ENCODE measurements at regions not wholly inside any gene's neighbourhood (a gene's known extent, or its start where the extent isn't known, plus 50 kb on each side); places are given as distances from the start of the nearest gene placed in this dataset.

DNA sequence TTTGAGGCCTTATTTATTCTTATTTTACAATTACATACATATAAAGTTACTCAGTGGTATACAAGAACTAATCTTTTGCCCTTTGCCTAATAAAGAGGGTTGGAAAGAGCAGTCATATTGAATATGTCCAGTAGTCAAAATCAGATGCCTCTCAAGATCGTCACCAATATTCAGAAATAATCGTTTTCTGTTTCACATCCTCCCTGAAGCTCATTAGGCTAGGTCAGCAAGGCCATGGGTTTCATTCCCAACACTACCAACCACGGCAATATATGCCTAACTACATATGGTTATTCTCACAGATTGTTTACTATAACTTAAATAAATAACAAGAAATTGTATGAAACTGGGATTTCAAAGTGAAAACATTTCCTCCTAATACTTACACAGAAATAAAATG is 167.2 kb upstream of the MANEA start:
- no peak for TF ChIP-seq POLR2AphosphoS5 (IDR thresholded peaks at IDR 0.05; ENCODE audit: low read depth)
- TF ChIP-seq, protein P1, sequence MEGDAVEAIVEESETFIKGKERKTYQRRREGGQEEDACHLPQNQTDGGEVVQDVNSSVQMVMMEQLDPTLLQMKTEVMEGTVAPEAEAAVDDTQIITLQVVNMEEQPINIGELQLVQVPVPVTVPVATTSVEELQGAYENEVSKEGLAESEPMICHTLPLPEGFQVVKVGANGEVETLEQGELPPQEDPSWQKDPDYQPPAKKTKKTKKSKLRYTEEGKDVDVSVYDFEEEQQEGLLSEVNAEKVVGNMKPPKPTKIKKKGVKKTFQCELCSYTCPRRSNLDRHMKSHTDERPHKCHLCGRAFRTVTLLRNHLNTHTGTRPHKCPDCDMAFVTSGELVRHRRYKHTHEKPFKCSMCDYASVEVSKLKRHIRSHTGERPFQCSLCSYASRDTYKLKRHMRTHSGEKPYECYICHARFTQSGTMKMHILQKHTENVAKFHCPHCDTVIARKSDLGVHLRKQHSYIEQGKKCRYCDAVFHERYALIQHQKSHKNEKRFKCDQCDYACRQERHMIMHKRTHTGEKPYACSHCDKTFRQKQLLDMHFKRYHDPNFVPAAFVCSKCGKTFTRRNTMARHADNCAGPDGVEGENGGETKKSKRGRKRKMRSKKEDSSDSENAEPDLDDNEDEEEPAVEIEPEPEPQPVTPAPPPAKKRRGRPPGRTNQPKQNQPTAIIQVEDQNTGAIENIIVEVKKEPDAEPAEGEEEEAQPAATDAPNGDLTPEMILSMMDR (conservative IDR thresholded peaks at IDR 0.05; ENCODE audit: low read depth in 2 of 2) = no peak
- TF ChIP-seq EZH2 (IDR thresholded peaks at IDR 0.05; ENCODE audit: low read depth, unreplicated experiment) = no peak
- no peak for TF ChIP-seq CREB1 (CRISPR knock-in tag; IDR thresholded peaks at IDR 0.05; ENCODE audit: low read depth)
- no peak for TF ChIP-seq EZH2phosphoT487 (IDR thresholded peaks at IDR 0.05; ENCODE audit: unreplicated experiment)
- TF ChIP-seq, protein P2, sequence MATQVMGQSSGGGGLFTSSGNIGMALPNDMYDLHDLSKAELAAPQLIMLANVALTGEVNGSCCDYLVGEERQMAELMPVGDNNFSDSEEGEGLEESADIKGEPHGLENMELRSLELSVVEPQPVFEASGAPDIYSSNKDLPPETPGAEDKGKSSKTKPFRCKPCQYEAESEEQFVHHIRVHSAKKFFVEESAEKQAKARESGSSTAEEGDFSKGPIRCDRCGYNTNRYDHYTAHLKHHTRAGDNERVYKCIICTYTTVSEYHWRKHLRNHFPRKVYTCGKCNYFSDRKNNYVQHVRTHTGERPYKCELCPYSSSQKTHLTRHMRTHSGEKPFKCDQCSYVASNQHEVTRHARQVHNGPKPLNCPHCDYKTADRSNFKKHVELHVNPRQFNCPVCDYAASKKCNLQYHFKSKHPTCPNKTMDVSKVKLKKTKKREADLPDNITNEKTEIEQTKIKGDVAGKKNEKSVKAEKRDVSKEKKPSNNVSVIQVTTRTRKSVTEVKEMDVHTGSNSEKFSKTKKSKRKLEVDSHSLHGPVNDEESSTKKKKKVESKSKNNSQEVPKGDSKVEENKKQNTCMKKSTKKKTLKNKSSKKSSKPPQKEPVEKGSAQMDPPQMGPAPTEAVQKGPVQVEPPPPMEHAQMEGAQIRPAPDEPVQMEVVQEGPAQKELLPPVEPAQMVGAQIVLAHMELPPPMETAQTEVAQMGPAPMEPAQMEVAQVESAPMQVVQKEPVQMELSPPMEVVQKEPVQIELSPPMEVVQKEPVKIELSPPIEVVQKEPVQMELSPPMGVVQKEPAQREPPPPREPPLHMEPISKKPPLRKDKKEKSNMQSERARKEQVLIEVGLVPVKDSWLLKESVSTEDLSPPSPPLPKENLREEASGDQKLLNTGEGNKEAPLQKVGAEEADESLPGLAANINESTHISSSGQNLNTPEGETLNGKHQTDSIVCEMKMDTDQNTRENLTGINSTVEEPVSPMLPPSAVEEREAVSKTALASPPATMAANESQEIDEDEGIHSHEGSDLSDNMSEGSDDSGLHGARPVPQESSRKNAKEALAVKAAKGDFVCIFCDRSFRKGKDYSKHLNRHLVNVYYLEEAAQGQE (IDR thresholded peaks at IDR 0.05; ENCODE audit: unreplicated experiment) = no peak
- no peak for TF ChIP-seq JUNB (IDR thresholded peaks at IDR 0.05; ENCODE audit: unreplicated experiment)
- TF ChIP-seq, protein P3, sequence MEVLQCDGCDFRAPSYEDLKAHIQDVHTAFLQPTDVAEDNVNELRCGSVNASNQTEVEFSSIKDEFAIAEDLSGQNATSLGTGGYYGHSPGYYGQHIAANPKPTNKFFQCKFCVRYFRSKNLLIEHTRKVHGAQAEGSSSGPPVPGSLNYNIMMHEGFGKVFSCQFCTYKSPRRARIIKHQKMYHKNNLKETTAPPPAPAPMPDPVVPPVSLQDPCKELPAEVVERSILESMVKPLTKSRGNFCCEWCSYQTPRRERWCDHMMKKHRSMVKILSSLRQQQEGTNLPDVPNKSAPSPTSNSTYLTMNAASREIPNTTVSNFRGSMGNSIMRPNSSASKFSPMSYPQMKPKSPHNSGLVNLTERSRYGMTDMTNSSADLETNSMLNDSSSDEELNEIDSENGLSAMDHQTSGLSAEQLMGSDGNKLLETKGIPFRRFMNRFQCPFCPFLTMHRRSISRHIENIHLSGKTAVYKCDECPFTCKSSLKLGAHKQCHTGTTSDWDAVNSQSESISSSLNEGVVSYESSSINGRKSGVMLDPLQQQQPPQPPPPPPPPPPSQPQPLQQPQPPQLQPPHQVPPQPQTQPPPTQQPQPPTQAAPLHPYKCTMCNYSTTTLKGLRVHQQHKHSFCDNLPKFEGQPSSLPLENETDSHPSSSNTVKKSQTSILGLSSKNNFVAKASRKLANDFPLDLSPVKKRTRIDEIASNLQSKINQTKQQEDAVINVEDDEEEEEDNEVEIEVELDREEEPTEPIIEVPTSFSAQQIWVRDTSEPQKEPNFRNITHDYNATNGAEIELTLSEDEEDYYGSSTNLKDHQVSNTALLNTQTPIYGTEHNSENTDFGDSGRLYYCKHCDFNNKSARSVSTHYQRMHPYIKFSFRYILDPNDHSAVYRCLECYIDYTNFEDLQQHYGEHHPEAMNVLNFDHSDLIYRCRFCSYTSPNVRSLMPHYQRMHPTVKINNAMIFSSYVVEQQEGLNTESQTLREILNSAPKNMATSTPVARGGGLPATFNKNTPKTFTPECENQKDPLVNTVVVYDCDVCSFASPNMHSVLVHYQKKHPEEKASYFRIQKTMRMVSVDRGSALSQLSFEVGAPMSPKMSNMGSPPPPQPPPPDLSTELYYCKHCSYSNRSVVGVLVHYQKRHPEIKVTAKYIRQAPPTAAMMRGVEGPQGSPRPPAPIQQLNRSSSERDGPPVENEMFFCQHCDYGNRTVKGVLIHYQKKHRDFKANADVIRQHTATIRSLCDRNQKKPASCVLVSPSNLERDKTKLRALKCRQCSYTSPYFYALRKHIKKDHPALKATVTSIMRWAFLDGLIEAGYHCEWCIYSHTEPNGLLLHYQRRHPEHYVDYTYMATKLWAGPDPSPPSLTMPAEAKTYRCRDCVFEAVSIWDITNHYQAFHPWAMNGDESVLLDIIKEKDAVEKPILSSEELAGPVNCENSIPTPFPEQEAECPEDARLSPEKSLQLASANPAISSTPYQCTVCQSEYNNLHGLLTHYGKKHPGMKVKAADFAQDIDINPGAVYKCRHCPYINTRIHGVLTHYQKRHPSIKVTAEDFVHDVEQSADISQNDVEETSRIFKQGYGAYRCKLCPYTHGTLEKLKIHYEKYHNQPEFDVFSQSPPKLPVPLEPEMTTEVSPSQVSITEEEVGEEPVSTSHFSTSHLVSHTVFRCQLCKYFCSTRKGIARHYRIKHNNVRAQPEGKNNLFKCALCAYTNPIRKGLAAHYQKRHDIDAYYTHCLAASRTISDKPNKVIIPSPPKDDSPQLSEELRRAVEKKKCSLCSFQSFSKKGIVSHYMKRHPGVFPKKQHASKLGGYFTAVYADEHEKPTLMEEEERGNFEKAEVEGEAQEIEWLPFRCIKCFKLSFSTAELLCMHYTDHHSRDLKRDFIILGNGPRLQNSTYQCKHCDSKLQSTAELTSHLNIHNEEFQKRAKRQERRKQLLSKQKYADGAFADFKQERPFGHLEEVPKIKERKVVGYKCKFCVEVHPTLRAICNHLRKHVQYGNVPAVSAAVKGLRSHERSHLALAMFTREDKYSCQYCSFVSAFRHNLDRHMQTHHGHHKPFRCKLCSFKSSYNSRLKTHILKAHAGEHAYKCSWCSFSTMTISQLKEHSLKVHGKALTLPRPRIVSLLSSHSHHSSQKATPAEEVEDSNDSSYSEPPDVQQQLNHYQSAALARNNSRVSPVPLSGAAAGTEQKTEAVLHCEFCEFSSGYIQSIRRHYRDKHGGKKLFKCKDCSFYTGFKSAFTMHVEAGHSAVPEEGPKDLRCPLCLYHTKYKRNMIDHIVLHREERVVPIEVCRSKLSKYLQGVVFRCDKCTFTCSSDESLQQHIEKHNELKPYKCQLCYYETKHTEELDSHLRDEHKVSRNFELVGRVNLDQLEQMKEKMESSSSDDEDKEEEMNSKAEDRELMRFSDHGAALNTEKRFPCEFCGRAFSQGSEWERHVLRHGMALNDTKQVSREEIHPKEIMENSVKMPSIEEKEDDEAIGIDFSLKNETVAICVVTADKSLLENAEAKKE (CRISPR knock-in tag; IDR thresholded peaks at IDR 0.05) = no peak
- no peak for TF ChIP-seq NANOG (IDR thresholded peaks at IDR 0.05; ENCODE audit: borderline replicate concordance)
- TF ChIP-seq STAT1 (IDR thresholded peaks at IDR 0.05; ENCODE audit: unreplicated experiment) = no peak
- no peak for TF ChIP-seq ZNF331 (CRISPR knock-in tag; IDR thresholded peaks at IDR 0.05; ENCODE audit: low read depth)

All from GM23338 (cell line).